H1 (cell line): ENCODE measurements at regions not wholly inside any gene's neighbourhood (a gene's known extent, or its start where the extent isn't known, plus 50 kb on each side); places are given as distances from the start of the nearest gene placed in this dataset.

Source experiments
- CTCF ChIA-PET: fragments of 300-600 bp; sonication (Branson Sonifier 250); formaldehyde crosslinking; loops from one replicate; lab custom pipeline; 2021; ENCODE audit not compliant: partially characterized antibody; lab: Charles Lee
- POLR2A ChIA-PET: fragments of 300-600 bp; sonication (Branson Sonifier 250); formaldehyde crosslinking; loops from one replicate; lab custom pipeline; 2021; ENCODE audit warnings: inconsistent platforms; ENCODE audit not compliant: partially characterized antibody; lab: Charles Lee
- DNase-seq, 2 experiments: peaks; one replicate each; pipeline versions ENCODE4 v3.0.0 to v3.0.0-alpha.2; 2010 to 2022; ENCODE audit warnings: low spot score in 2 of 2, low read depth in 1 of 2, mixed read lengths in 1 of 2
- FAIRE-seq: peaks from 2 replicates; lab custom pipeline; 2011; peaks lifted over from hg19 to GRCh38; lab: Jason Lieb, UNC
- H2AFZ ChIP-seq: 2 replicates; pipeline ENCODE4 v1.8.1; 2012; ENCODE audit warnings: low read length, inconsistent platforms
- H2AK5ac ChIP-seq: 2 replicates; pipeline ENCODE4 v1.6.1; 2013; ENCODE audit warnings: low read depth, low read length
- H2BK120ac ChIP-seq: replicated peaks from 2 replicates; pipeline ENCODE3; 2013; ENCODE audit warnings: low read depth, low read length, inconsistent platforms
- H2BK12ac ChIP-seq: 2 replicates; pipeline ENCODE4 v1.6.1; 2013; ENCODE audit warnings: low read depth, low read length
- H2BK15ac ChIP-seq: 2 replicates; pipeline ENCODE4 v1.6.1; 2013; ENCODE audit warnings: low read length
- H2BK20ac ChIP-seq: 2 replicates; pipeline ENCODE4 v1.6.1; 2013; ENCODE audit warnings: low read length
- H2BK5ac ChIP-seq: 2 replicates; pipeline ENCODE4 v1.6.1; 2013; ENCODE audit warnings: low read depth, low read length
- H3K14ac ChIP-seq: 2 replicates; pipeline ENCODE4 v1.6.1; 2013; ENCODE audit warnings: inconsistent platforms; ENCODE audit not compliant: insufficient read length
- H3K18ac ChIP-seq: 2 replicates; pipeline ENCODE4 v1.6.1; 2013; ENCODE audit warnings: low read length; ENCODE audit errors: extremely low read depth
- H3K23ac ChIP-seq: 2 replicates; pipeline ENCODE4 v1.6.1; 2013; ENCODE audit warnings: inconsistent platforms; ENCODE audit not compliant: insufficient read length
- H3K23me2 ChIP-seq: 2 replicates; pipeline ENCODE4 v1.6.1; 2013; ENCODE audit warnings: low read depth, low read length
- H3K27ac ChIP-seq: 2 replicates; pipeline ENCODE4 v1.6.1; 2011; ENCODE audit warnings: low read depth, low read length, inconsistent platforms
- H3K27me3 ChIP-seq, 4 experiments: replicated peaks in 1 of 4; 1 replicate in 1 of 4; 2 replicates in 3 of 4; pipeline versions ENCODE4 v1.6.1 to v1.8.1; 2011 to 2013; ENCODE audit warnings: low read length in 3 of 4, mild to moderate bottlenecking in 3 of 4, inconsistent platforms in 2 of 4, mixed read lengths in 2 of 4, moderate library complexity in 1 of 4; ENCODE audit not compliant: control insufficient read depth in 3 of 4, insufficient read depth in 3 of 4; ENCODE audit errors: extremely low read depth in 1 of 4
- H3K36me3 ChIP-seq, 4 experiments: 2 replicates each; pipeline versions ENCODE4 v1.6.1 to v1.8.1; 2011 to 2013; ENCODE audit warnings: mild to moderate bottlenecking in 4 of 4, low read length in 3 of 4, moderate library complexity in 2 of 4, control low read depth in 1 of 4, inconsistent platforms in 1 of 4; ENCODE audit not compliant: insufficient read depth in 4 of 4, control insufficient read depth in 2 of 4
- H3K4ac ChIP-seq: replicated peaks from 2 replicates; pipeline ENCODE3; 2013; ENCODE audit warnings: low read length, low read depth, mixed read lengths, inconsistent platforms; ENCODE audit not compliant: insufficient read length
- H3K4me1 ChIP-seq, 4 experiments: replicated peaks in 1 of 4; 1 replicate in 1 of 4; 2 replicates in 3 of 4; pipeline versions ENCODE4 v1.6.1 to v1.8.1; 2011 to 2013; ENCODE audit warnings: low read length in 3 of 4, inconsistent platforms in 2 of 4, mixed read lengths in 1 of 4; ENCODE audit not compliant: insufficient read depth in 4 of 4, control insufficient read depth in 3 of 4
- H3K4me2 ChIP-seq, 2 experiments: 2 replicates each; pipeline versions ENCODE4 v1.6.1 to v1.8.1; 2011 to 2013; ENCODE audit warnings: low read depth in 2 of 2, low read length in 2 of 2, control low read depth in 1 of 2, inconsistent platforms in 1 of 2, mild to moderate bottlenecking in 1 of 2; ENCODE audit not compliant: insufficient read depth in 1 of 2
- H3K4me3 ChIP-seq, 4 experiments: fragments of 200-600, 300-600 bp in 1 of 4; sonication (generic), shearing (Covaris generic), sonication (Bioruptor Twin) in 1 of 4; 2 replicates each; pipeline versions ENCODE4 v1.5.1 to v1.8.1; 2011 to 2016; ENCODE audit warnings: low read length in 4 of 4, low read depth in 3 of 4, control low read depth in 2 of 4, inconsistent platforms in 2 of 4, mild to moderate bottlenecking in 2 of 4, mixed read lengths in 1 of 4, moderate library complexity in 1 of 4; ENCODE audit not compliant: insufficient read depth in 2 of 4; ENCODE audit errors: extremely low read depth in 1 of 4
- H3K56ac ChIP-seq: replicated peaks from 2 replicates; pipeline ENCODE3; 2013; ENCODE audit warnings: low read depth, mild to moderate bottlenecking, mixed read lengths, low read length, inconsistent platforms; ENCODE audit not compliant: insufficient read length
- H3K79me1 ChIP-seq: 2 replicates; pipeline ENCODE4 v1.6.1; 2013; ENCODE audit warnings: low read depth, low read length, control low read depth
- H3K79me2 ChIP-seq, 2 experiments: 2 replicates each; pipeline versions ENCODE4 v1.6.1 to v1.8.1; 2012 to 2013; ENCODE audit warnings: low read length in 2 of 2, mild to moderate bottlenecking in 2 of 2, inconsistent platforms in 1 of 2; ENCODE audit not compliant: insufficient read depth in 2 of 2, control insufficient read depth in 1 of 2
- H3K9ac ChIP-seq, 4 experiments: replicated peaks in 1 of 4; 1 replicate in 1 of 4; 2 replicates in 3 of 4; pipeline versions ENCODE4 v1.6.1 to v1.8.1; 2011 to 2013; ENCODE audit warnings: low read depth in 3 of 4, low read length in 3 of 4, control low read depth in 2 of 4, mild to moderate bottlenecking in 2 of 4, moderate library complexity in 2 of 4, inconsistent platforms in 1 of 4; ENCODE audit errors: extremely low read depth in 1 of 4
- H3K9me3 ChIP-seq, 2 experiments: 2 replicates each; pipeline versions ENCODE4 v1.6.1 to v1.8.1; 2012 to 2013; ENCODE audit warnings: mild to moderate bottlenecking in 2 of 2, moderate library complexity in 2 of 2, control low read depth in 1 of 2, inconsistent platforms in 1 of 2, low read depth in 1 of 2, low read length in 1 of 2, mixed read lengths in 1 of 2; ENCODE audit not compliant: insufficient read depth in 2 of 2
- H4K20me1 ChIP-seq, 2 experiments: replicated peaks in 1 of 2; 2 replicates each; pipeline versions ENCODE3 to v1.8.1; 2011 to 2013; ENCODE audit warnings: inconsistent platforms in 2 of 2, low read length in 2 of 2, mild to moderate bottlenecking in 1 of 2; ENCODE audit not compliant: insufficient read depth in 2 of 2, control insufficient read depth in 1 of 2
- H4K5ac ChIP-seq: 2 replicates; pipeline ENCODE4 v1.6.1; 2013; ENCODE audit warnings: low read length, low read depth, mixed read lengths, inconsistent platforms; ENCODE audit not compliant: insufficient read length
- H4K8ac ChIP-seq: 2 replicates; pipeline ENCODE4 v1.8.0; 2013; ENCODE audit warnings: mild to moderate bottlenecking, moderate library complexity, low read length, inconsistent platforms; ENCODE audit not compliant: insufficient read depth; ENCODE audit errors: extremely low read depth
- H4K91ac ChIP-seq: replicated peaks from 2 replicates; pipeline ENCODE3; 2013; ENCODE audit warnings: low read length, mixed read lengths, inconsistent platforms; ENCODE audit not compliant: insufficient read length
- BACH1 ChIP-seq: IDR thresholded peaks from 2 replicates; pipeline ENCODE4 v1.6.1; 2012; ENCODE audit warnings: low read length, improper control_type of control experiment
- GTF2F1 ChIP-seq: IDR thresholded peaks from 2 replicates; pipeline ENCODE4 v1.6.1; 2012; ENCODE audit warnings: low read depth, low read length, improper control_type of control experiment, borderline replicate concordance
- HDAC2 ChIP-seq, 2 experiments: fragments of 300-600 bp in 1 of 2; sonication (generic) in 1 of 2; IDR thresholded peaks; 2 replicates each; pipeline ENCODE4 v1.6.1; 2011 to 2012; ENCODE audit warnings: low read depth in 2 of 2, low read length in 2 of 2, mild to moderate bottlenecking in 2 of 2, moderate library complexity in 2 of 2, borderline replicate concordance in 1 of 2, inconsistent platforms in 1 of 2
- JUN ChIP-seq: IDR thresholded peaks from 2 replicates; pipeline ENCODE4 v1.6.1; 2011; ENCODE audit warnings: low read depth, mild to moderate bottlenecking, improper control_type of control experiment, low read length
- KDM5A ChIP-seq: fragments of 200-600 bp; IDR thresholded peaks from 2 replicates; pipeline ENCODE4 v1.7.1; 2012; ENCODE audit warnings: mild to moderate bottlenecking, low read length, inconsistent platforms, mixed read lengths
- POLR2AphosphoS5 ChIP-seq: IDR thresholded peaks from 2 replicates; pipeline ENCODE4 v1.6.1; 2011; ENCODE audit warnings: low read depth, low read length
- RXRA ChIP-seq: IDR thresholded peaks from 2 replicates; pipeline ENCODE4 v1.6.1; 2011; ENCODE audit warnings: low read depth, mild to moderate bottlenecking, low read length, moderate library complexity; ENCODE audit not compliant: insufficient read depth
- TAF7 ChIP-seq: optimal IDR thresholded peaks from 2 replicates; pipeline ENCODE3; 2011; ENCODE audit warnings: low read depth, mild to moderate bottlenecking, inconsistent platforms, low read length, moderate library complexity, borderline replicate concordance
- TCF12 ChIP-seq: IDR thresholded peaks from 2 replicates; pipeline ENCODE4 v1.6.1; 2011; ENCODE audit warnings: low read depth, mild to moderate bottlenecking, low read length
- ZNF274 ChIP-seq: IDR thresholded peaks from 2 replicates; pipeline ENCODE4 v1.7.0; 2012; ENCODE audit warnings: low read length, borderline replicate concordance; ENCODE audit errors: extremely low read depth
- WGBS, 2 experiments: shearing (Covaris generic) in 1 of 2; methylation state at CpG; one replicate each; pipeline versions ENCODE4 v1.1.6 to v1.1.7; 2013 to 2015; ENCODE audit warnings: low lambda C conversion rate in 2 of 2, mixed read lengths in 2 of 2, inconsistent platforms in 1 of 2, low coverage in 1 of 2, missing lambda C conversion rate in 1 of 2; ENCODE audit not compliant: insufficient replicate concordance in 2 of 2, insufficient coverage in 1 of 2, insufficient read length in 1 of 2; ENCODE audit errors: extremely low coverage in 1 of 2, missing lambda C conversion rate in 1 of 2; 5-methylcytosine and 5-hydroxymethylcytosine counted together
- TF ChIP-seq, protein P1 (sequence below), 3 experiments: IDR thresholded peaks; 1 replicate in 2 of 3; 2 replicates in 1 of 3; pipeline versions ENCODE4 v1.5.1 to v1.6.1; 2011; ENCODE audit warnings: low read length in 3 of 3, mild to moderate bottlenecking in 3 of 3, inconsistent platforms in 2 of 3, low read depth in 1 of 3, moderate library complexity in 1 of 3; ENCODE audit not compliant: insufficient read depth in 1 of 3; ENCODE audit errors: control extremely low read depth in 1 of 3
- TF ChIP-seq, protein P2 (sequence below): IDR thresholded peaks from 2 replicates; pipeline ENCODE4 v1.6.1; 2012; ENCODE audit warnings: inconsistent platforms

DNA sequence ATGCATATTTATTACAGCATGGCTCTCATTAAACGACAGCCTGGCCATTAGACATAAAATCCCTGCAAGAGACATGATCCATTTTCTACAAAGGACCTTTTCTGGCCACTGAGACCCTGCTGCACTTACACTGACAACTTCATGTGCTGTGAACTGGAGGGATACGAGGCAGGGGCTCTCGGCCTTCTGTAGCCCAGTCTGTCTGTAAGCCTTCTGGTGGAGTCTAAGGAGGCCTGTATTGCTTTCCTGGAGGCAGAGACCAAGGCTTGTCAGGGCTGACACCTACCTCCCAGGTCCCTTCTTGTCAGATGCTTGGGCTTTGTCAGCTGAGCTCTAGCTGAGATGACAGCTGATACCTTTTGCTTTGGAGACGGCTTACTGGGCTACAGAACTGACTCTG lies 776.9 kb upstream of the ARPP21 start:
- no peak for DNase-seq
- TF ChIP-seq POLR2AphosphoS5 (no peak), TAF7 (no peak), HDAC2 (IDR thresholded peaks at IDR 0.05; ENCODE audit: borderline replicate concordance in 1 of 2, low read depth in 2 of 2, low read length in 2 of 2) (no peak), BACH1 (no peak), GTF2F1 (no peak), TCF12 (no peak), ZNF274 (no peak), KDM5A (no peak), JUN (no peak), RXRA (no peak)
- TF ChIP-seq, protein P1, sequence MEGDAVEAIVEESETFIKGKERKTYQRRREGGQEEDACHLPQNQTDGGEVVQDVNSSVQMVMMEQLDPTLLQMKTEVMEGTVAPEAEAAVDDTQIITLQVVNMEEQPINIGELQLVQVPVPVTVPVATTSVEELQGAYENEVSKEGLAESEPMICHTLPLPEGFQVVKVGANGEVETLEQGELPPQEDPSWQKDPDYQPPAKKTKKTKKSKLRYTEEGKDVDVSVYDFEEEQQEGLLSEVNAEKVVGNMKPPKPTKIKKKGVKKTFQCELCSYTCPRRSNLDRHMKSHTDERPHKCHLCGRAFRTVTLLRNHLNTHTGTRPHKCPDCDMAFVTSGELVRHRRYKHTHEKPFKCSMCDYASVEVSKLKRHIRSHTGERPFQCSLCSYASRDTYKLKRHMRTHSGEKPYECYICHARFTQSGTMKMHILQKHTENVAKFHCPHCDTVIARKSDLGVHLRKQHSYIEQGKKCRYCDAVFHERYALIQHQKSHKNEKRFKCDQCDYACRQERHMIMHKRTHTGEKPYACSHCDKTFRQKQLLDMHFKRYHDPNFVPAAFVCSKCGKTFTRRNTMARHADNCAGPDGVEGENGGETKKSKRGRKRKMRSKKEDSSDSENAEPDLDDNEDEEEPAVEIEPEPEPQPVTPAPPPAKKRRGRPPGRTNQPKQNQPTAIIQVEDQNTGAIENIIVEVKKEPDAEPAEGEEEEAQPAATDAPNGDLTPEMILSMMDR (IDR thresholded peaks at IDR 0.05; ENCODE audit: control extremely low read depth in 1 of 3, insufficient read depth in 1 of 3, low read depth in 1 of 3, low read length in 3 of 3) = no peak
- TF ChIP-seq, protein P2, sequence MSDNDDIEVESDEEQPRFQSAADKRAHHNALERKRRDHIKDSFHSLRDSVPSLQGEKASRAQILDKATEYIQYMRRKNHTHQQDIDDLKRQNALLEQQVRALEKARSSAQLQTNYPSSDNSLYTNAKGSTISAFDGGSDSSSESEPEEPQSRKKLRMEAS = no peak

More for the DNA sequence above, 776.9 kb upstream of the ARPP21 start:
- no peaks in the 10 kb centered on the region for H3K79me1 ChIP-seq
- H3K9ac ChIP-seq = no peak overlapping the region
- no peak overlapping the region for H2BK5ac ChIP-seq
- H3K4me1 ChIP-seq = peaks cover 5 to 11% (median 7%) of the 10 kb centered on the region in 4 experiments; a peak in 6 of 7 replicates
- H2AK5ac ChIP-seq = no peak overlapping the region
- H3K79me2 ChIP-seq = no peaks in the 10 kb centered on the region
- H4K91ac ChIP-seq = no peak overlapping the region
- no peak overlapping the region for H3K14ac ChIP-seq
- ChIA-PET POLR2A (no interaction called here), CTCF (no interaction called here)
- no peaks in the 10 kb centered on the region for H3K9me3 ChIP-seq
- H4K20me1 ChIP-seq = no peaks in the 10 kb centered on the region
- no peak overlapping the region for H2AFZ ChIP-seq
- no peak for FAIRE-seq
- H3K4me3 ChIP-seq = no peak overlapping the region
- H3K4ac ChIP-seq = no peak overlapping the region
- H2BK20ac ChIP-seq = no peak overlapping the region
- no peak overlapping the region for H3K4me2 ChIP-seq
- no peak overlapping the region for H4K5ac ChIP-seq
- H3K36me3 ChIP-seq = no peaks in the 10 kb centered on the region
- no peak overlapping the region for H2BK15ac ChIP-seq
- H3K23me2 ChIP-seq = no peaks in the 10 kb centered on the region
- no peak overlapping the region for H3K56ac ChIP-seq
- no peaks in the 10 kb centered on the region for H3K27me3 ChIP-seq
- H3K18ac ChIP-seq = no peak overlapping the region
- H2BK12ac ChIP-seq = no peak overlapping the region
- no peak overlapping the region for H4K8ac ChIP-seq
- WGBS, 2 experiments = 90% methylated on average over 4 of the region's 4 CpGs; no CpG with 5 or more reads in 1 of the 2 experiments
- no peak overlapping the region for H2BK120ac ChIP-seq
- no peak overlapping the region for H3K27ac ChIP-seq
- H3K23ac ChIP-seq = no peak overlapping the region
